ENCODE measurements at regions not wholly inside any gene's neighbourhood (a gene's known extent, or its start where the extent isn't known, plus 50 kb on each side); places are given as distances from the start of the nearest gene placed in this dataset.
"Not testable (repeated sequence)": the region's sequence is repeated elsewhere in the genome, so short reads cannot be mapped to it uniquely, and the experiment has no call there.

DNA sequence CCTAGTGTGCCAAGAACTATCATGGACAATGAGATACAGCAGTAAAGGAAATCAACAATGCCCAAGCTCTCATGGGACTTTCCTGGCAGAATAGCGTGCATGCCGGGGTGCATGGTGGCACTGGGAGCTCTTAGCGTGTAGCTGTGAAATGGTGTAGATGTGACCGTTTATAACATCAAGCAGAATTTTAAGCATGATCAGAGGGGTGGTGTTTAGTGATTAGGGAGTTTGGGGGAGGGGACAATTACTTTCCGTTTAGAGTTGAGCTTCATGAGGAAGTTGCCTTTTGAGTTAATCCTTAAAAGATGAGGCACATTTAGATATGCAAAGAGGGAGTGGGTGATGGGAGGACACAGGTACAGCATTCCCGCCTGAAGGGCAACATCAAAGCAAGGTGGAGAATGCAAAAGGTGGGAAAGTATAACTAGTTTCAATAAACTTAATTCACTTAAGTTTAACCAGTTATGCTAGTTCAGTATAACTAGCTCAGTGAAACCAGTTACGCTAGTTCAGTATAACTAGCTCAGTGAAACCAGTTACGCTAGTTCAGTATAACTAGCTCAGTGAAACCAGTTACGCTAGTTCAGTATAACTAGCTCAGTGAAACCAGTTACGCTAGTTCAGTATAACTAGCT, 661.6 kb downstream of the QKI start:
- DNase-seq (ENCODE audit: low read depth in 3 of 3), result no peak

DNA sequence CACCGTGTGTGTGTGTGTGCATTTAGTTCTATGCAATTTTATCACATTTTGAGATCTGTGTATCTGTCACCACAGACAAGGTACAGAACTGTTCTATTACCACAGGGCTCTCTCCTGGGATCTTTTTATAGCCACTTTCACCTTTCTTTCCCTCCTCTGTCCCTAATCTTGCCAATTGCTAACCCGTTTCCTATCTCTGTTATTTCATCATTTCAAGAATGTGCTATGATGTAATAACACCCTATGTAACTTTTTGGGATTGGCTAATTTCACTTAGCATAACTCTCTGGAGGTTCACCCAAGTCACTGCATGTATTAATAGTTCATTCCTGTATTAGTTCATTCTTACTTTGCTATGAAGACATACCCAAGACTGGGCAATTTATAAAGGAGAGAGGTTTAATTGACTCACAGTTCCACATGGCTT, 657.7 kb downstream of the QKI start:
- DNase-seq (ENCODE audit: low read depth in 3 of 3), result no peak

DNA sequence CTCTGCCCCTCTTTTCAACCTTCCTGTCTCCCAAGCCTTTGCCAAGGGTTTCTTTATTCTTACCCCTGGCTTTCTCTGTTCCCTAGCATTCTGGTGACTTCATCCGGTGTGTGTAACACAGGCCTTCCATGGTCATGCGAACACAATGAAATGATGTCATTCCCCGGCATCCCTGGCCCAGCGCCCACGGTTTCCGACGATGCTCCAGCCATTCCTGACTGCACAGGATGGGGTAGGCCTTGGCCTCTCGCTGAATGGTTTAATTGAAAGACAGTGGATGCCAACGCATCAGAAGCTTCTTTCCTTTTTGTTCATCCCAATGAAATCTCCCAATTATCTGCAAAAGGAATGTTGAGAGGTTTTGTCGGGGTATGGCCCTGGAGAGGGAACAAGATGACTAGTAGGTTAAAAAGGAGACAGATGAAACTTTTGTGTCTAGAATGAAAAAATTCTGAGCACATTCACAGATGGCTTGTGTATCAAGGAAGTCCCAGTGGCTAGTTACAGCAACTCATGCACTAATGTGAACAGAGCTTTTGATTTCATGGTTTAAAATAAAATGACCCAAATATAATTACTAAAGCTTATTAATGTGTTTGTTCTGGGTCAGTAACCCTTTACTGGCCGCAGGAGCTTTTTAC, 655.0 kb downstream of the QKI start:
- DNase-seq (ENCODE audit: low read depth in 3 of 3), result no peak

DNA sequence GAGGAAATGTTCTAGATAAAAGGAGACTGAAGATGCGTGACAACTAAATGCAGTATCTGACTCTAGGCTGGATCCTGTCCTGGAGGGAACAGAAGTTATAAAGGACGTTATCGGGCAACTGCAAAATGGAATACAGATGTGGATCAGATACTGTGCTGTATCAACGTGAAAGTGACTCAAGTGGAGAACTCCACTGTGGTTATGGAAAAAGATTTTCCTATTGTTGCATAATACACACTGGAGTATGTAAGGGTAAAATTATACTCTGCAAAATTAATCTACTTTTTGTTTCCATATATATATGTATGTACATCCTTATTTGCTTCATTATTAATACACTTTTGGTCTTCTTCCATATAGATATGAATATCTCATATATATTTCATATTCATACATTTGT, 654.0 kb downstream of the QKI start:
- DNase-seq (ENCODE audit: low read depth in 3 of 3), result no peak

DNA sequence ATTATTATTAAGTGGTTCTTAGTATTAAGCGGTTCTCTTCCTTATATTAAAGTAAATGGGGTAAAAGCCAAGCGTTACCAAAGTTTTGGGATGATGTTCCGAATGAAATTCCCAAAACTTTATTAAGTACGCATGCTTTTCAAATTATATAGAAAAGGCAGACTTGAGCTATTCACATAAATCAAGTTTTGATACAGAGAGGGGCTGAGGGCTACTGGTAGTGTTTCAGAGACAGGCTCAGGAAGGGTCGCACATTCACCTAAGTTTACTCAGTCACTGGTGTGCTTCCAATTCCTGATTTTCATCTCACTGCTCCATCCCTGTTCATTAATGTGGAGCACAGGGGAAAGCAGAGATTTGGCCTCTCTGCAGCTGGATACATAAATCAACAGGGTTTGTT, 652.2 kb downstream of the QKI start:
- DNase-seq (ENCODE audit: low read depth in 3 of 3), result no peak

DNA sequence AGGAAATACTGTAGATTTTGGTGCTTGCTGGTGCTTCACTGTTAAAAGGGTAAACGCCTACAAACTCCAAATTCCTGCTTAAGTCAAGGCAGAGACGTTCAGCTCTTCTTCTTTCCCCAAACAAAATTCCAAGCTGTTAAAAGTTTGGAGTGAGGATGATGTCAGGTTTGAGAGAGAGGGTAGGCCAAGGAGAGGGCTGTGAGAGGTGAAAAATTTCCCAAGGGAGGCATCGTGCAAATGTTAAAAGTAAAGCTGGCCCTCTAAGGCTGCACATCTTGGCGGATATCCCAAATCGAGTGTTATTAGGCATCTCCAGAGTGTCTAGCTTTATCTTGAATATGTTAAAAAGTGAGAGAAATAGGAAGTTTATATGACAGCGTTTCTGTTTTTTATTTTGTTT, 651.8 kb downstream of the QKI start:
- no peak for DNase-seq (ENCODE audit: low read depth in 3 of 3)

DNA sequence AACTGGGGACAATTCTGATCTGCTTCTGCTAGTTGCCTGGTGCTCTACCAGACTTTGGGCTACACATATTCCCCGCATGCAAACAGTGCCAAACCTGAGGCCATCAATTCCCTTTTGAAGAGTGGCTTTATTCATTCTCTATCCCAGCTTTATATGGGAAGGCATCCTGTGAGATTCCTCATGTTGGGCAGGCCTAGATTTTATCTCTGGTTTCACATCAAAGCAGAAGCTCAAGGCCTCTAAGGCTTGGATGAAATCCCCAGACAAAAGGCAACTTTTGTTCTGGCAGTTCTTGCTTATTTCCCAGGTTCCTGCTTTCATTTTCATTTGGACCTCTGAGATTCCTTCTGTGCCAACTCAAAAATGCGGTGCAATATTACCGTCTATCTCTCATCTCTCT, 648.8 kb downstream of the QKI start:
- no peak for DNase-seq (ENCODE audit: low read depth in 3 of 3)

DNA sequence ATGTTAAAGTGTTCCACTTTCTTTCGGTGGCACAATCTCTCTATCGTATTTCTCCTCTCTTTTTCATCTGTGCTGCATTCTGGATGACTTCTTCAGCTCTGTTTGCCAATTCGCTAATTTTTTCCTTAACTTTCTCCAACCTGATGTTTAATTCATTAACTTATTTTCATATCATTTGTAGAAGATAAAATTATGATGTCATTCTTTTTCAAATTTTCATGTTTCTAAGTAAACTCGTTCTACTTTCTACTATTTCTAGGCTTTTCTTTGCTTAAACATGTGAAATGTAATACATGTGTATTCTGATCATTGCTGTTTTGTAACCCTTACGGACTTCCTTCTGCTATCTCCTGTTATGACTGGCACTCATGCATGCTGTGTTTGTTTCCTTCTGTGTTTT, 648.4 kb downstream of the QKI start:
- DNase-seq (ENCODE audit: low read depth in 3 of 3), result no peak

DNA sequence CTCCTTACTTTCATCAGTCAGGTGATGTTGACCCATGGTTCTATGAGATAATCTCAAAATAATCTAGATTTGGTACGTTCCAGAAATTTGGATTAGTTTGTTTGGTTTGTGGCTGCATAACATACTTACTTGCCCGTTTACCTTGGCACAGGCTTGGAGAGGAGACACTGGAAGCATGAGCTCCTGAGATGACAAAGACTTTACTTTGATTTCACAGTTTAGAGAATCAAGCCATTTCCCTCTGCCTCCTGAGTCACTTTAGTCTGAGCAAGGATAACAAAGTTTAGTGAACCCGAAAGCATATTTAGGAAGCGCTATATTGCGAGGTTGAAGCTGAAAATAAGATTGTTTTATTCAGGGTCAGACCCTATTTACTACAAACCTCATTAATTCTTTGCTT, 643.4 kb downstream of the QKI start:
- DNase-seq (ENCODE audit: low read depth in 3 of 3), result no peak

DNA sequence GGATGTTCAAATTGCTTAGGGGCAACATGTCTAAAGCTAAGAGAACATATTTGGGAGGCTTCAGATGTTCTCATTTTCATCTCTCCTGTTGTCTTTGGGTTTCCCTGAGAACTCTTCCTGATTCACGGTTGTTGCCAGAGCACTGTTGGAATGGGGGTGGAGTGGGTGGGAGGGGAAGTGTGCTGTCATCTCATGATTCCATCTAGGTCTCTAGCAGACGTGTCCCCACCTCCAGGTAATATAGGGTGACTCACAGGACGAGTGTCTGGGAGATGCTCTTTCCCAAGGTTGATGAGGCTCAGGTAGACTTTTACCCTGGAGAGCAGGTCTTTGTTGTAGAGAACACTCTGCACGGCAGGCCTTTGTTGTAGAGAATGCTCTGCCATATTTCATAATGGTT, 636.9 kb downstream of the QKI start:
- DNase-seq (ENCODE audit: low read depth in 3 of 3), result no peak

DNA sequence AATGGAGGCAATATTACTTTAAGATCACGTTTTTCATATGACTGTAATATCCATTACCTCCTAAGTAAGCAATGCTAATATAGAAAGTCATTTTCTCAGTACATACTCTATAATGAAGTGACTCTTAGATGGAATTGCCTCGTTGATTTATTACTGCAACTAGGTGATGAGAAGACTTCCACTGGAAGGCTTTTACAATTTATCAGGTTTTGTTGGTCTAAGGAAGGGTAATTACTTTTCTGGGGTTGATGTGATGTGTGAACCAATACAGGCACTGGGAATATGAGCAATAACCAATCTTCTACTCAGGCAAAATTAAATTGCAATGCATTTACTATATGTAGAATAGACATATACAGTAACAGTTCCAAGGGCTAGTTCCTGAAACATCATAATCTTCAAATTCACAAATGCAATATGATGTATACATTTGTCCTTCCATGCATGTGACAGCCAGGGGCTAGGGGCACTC, 635.0 kb downstream of the QKI start:
- DNase-seq (ENCODE audit: low read depth in 3 of 3), result no peak

DNA sequence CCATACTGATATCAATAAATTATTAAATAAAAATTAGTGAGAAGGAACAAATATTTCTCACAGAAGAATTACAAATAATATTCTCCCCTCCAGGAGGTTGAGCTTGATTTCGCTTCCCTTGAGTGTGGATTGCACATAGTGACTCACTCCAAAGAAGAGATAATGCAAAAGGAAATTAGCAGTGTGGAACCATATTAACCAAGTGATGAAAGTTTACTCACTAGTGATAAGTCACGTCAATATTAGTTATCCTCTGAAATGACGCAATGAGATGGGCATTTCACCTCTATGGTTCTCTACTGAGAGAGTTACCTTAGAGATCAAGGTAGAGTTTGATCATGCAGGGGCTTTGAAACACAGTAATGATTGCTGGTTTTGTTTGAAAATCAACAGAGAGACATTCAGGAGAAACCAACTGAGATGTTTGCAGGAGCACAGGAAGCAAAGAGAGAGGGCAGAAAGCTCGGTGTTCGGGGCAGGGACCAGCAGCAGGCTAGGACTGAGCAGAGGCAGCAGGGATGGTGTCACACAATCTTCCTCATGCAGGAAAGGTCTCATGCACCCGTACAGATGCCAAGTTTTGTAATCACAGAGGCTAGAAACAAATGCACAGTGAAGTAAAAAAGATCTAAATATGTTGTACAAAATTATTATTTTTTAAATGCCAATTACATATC, 634.5 kb downstream of the QKI start:
- no peak for DNase-seq (ENCODE audit: low read depth in 3 of 3)

DNA sequence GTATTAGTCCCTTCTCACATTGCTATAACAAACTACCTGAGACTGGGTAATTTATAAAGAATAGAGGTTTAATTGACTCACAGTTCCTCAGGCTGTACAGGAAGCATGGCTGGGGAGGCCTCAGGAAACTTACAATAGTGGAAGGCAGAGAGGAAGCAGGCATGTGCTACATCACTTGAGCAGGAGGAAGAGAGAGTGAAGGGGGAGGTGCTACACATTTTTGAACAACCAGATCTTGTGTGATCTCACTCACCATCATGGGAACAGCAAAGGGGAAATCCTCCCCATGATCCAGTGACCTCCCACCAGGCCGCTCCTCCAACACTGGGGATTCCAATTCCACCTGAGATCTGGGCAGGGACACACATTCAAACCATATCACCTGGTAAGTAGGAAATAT, 630.6 kb downstream of the QKI start:
- no peak for DNase-seq (ENCODE audit: low read depth in 3 of 3)

DNA sequence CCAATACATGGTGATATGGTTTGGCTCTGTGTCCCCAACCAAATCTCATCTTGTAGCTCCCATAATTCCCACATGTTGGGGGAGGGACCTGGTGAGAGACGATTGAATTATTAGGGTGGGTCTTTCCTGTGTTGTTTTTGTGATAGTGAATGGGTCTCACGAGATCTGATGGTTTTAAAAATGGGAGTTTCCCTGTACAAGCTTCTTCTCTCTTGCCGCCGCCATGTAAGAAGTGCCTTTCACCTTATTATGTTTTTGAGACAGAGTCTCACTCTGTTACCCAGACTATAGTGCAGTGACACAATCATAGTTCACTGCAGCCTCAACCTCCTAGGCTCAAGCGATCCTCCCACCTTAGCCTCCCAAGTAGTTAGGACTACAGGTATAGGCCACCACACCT, 629.1 kb downstream of the QKI start:
- DNase-seq (ENCODE audit: low read depth in 3 of 3), result not testable (repeated sequence)

DNA sequence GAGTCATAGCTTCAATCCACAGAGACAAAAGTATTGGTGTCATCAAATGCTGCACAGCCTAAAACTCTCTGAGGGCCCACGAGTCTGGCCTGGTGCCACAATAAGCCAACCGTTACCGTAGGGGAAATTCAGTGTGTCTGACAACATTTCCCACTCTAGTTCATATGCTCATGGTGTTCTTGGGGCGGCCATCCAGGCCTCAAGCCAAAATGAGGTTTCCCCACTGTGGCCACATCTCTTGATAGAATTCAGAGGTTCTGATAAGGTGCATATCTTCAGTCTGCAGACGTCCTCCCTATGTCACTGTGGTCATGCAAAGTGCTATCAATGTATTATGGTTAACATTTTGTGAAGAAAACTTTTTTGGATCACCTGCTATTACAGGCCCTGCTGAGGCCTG, 627.7 kb downstream of the QKI start:
- no peak for DNase-seq (ENCODE audit: low read depth in 3 of 3)

DNA sequence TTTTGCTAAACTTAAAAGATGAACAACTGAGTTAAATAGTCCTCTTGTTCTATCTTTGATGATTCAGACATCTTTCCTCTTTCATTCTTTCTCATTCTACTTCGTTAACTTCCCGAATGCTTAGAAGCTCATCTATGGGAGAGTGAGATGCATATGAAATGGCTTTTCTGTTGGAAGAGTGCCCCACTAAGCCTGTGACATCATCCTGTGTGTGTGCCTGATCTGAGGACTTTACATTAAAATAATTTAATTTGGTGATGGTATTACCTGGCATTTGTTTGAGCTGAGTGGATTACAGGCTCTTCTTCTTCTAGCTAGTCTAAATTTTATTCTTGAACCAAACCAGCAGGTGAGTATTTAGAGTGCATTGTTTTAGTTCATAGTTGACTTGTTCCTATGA, 626.5 kb downstream of the QKI start:
- no peak for DNase-seq (ENCODE audit: low read depth in 3 of 3)

DNA sequence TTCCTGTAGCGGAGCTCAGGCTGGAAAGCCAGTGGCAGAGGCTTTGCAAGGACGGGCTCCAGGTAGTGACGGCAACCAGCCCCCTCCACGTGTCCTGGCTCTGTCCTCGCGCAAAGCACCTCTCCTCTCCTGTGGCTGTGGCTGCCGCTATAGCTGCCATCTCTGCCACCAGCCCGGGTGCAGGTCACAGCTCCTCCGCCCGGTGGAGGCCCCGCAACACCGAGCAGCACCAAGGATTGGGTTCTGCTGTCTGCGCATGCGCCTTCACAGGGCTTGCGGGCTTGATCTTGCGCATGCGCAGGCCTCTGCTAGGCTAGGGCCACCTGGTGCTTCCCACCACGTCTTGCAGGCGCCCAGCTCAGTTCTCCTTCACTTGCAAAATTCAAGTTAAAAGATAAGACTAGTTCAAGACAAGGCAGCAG, 625.4 kb downstream of the QKI start:
- peak in 1 of 3 experiments; percentile 1 for DNase-seq (ENCODE audit: low read depth in 3 of 3)

DNA sequence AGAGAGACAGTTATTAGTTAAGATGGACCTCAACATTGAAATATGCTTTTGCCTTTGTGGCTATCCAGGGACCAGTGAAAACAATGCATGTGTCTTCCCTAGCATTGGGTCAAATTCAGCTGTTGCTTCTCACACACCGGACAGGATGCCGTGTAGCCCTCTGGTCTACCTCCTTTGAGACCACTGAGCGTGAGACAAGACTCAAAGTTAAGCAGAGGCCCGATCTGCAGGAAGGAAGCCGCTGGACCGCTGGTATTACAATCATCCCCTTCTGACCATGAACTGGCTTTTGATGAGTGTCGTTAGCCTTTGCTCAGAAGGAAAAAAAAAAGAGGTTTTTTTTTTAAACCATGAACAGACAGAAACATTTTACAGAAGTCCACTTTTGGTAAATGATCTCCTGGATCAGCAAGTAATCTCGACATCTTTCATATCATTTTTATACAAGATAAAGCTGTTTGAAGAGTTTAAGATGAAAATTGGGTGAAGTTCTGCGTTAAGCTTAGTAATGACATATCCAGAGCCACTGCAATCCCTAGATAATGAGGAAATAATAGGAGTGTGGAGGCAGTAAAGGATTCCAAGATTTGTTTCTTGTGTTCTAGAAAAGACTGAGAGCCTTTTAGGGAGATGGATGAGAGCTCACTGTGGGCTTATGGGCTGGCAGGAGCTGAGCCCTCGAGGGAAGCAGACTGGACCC, 622.8 kb downstream of the QKI start:
- DNase-seq (ENCODE audit: low read depth in 3 of 3), result no peak

DNA sequence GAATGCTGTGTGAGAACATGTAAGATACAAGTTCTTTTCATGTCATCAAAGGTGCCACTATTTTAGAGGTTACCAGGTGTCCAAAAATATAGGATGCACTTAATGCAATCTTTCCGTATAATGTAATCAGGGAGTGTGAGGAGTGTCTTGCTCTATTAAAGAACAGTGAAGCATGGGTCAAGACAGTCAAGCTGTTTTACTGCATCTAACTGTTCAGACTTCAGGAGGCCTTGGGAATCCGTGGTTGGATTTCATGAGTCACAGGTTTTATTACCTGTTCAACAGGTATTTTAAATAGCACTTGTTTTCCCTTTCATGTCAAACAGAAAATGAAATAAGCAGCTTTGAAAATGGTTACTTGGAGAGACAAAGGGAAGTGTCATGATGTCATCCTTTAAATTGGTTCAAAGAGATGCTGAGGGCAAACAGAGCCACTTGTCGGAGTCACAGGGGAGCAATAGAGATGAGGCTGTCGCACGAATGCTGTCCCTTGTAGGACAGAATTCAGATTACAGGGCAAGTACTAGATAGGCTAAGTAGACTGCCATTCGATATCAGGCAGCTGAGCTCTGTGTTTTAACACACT, 621.5 kb downstream of the QKI start:
- no peak for DNase-seq (ENCODE audit: low read depth in 3 of 3)

DNA sequence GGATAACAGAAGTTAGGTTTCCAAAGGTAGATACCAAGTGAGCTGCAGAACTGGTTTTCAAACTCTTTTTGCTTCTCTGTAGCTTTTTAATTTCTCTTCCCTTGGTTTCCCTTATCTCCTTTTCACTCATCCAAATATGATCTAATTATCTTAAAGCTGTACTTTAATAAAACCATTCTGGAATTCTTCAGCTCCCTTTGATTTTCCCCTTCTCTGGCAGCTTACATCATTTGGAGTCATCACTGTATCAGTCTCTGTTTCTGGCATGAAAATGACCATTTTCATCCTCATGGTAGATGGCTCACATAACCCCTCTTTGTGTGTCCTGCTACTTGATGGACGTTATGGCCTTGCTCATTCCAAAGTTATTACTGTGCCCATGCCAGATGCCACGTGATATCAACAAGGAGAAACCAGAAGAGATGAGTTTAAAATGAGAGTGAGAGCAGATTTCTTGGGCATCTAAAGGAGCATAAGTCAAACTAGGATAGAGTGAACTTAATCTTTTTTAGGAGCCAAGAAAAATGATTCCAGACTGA, 620.2 kb downstream of the QKI start:
- no peak for DNase-seq (ENCODE audit: low read depth in 3 of 3)

DNA sequence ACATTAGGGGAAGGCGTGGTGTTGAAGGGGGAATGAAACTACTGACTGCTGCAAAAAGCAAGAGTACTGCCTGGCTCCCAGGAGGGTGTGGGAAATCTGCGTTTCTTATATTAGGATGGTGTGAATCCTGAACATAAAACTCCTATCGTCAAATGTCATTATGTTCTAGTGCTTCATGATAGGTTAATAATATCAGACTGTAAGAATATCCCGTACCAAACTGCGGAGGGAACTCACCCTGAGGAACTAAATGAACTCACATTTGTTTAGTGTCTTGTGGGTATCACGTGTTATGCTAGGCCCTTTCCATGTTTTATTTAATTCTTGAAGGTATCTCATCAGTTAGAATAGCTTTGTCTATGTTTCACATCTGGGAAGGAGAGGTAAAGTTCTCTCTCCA, 610.7 kb downstream of the QKI start:
- no peak for DNase-seq (ENCODE audit: low read depth in 3 of 3)

DNA sequence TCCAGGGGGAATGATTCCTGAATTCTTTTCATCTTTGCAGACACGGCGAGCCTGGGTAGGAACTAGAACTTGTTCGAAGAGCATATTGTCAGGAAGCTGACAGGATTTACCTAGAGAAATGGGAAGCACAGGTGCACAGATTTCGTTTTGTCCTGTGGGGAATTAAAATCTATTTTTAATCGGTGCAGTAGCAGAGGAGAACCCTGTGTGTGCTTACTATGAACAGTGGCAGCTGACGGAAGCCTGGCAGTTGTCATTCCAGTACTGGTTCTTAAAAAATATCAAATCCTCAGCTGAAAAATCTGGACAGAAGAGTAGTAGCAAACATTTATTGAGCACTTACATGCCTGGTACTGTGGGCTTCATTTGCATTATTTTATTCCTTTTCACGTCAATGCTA, 609.0 kb downstream of the QKI start:
- no peak for DNase-seq (ENCODE audit: low read depth in 3 of 3)
